ENCODE measurements at regions not wholly inside any gene's neighbourhood (a gene's known extent, or its start where the extent isn't known, plus 50 kb on each side); places are given as distances from the start of the nearest gene placed in this dataset.

GRCh38 chr1:81192647-81193642, 607.8 kb upstream of the ADGRL2 start:
- WGBS, 2 donors = 78 to 80% methylated on average over 7 of the region's 7 CpGs
- no peaks in the 10 kb centered on the region for H3K4me1 ChIP-seq
- H3K9me3 ChIP-seq = no peaks in the 10 kb centered on the region
- H3K27ac ChIP-seq = no peak overlapping the region
- no peak for DNase-seq
- no peaks in the 10 kb centered on the region for H3K27me3 ChIP-seq
- intact Hi-C loops (cut with DNase I; ENCODE audit: low total_unique reads) = no loop called here
- no peak for TF ChIP-seq CTCF (IDR thresholded peaks at IDR 0.05)
- TF ChIP-seq POLR2A (IDR thresholded peaks at IDR 0.05) = no peak
- H3K4me3 ChIP-seq = no peak overlapping the region
- no peaks in the 10 kb centered on the region for H3K36me3 ChIP-seq (ENCODE audit: low read depth, missing control alignments)

- Histone ChIP-seq H3K4me1 (no peaks in the 10 kb centered on the region), H3K4me3 (no peak overlapping the region), H3K27me3 (no peaks in the 10 kb centered on the region), H3K36me3 (ENCODE audit: low read depth, missing control alignments) (no peaks in the 10 kb centered on the region), H3K27ac (no peak overlapping the region), H3K9me3 (no peaks in the 10 kb centered on the region)
- 85 to 91% methylated on average over 3 of the region's 3 CpGs for WGBS, 2 donors
- no peak for DNase-seq
- intact Hi-C loops (cut with DNase I; ENCODE audit: low total_unique reads) = no loop called here
- TF ChIP-seq POLR2A (IDR thresholded peaks at IDR 0.05) = no peak
- no peak for TF ChIP-seq CTCF (IDR thresholded peaks at IDR 0.05)
Observed at GRCh38 chr1:81190003-81190402, 610.7 kb upstream of the ADGRL2 start.

- no peak overlapping the region for H3K4me3 ChIP-seq
- intact Hi-C loops (cut with DNase I; ENCODE audit: low total_unique reads) = no loop called here
- TF ChIP-seq CTCF (IDR thresholded peaks at IDR 0.05) (no peak), POLR2A (IDR thresholded peaks at IDR 0.05) (no peak)
- no peak overlapping the region for H3K27ac ChIP-seq
- no peak for DNase-seq
- H3K36me3 ChIP-seq (ENCODE audit: low read depth, missing control alignments) = no peaks in the 10 kb centered on the region
- no peaks in the 10 kb centered on the region for H3K9me3 ChIP-seq
- H3K27me3 ChIP-seq = no peaks in the 10 kb centered on the region
- no peaks in the 10 kb centered on the region for H3K4me1 ChIP-seq
- 93 to 100% methylated on average over 1 of the region's 1 CpG for WGBS, 2 donors
Observed at GRCh38 chr1:81187635-81188034, 613.1 kb upstream of the ADGRL2 start.

- no peak for TF ChIP-seq CTCF (IDR thresholded peaks at IDR 0.05)
- WGBS, 2 donors = 74 to 88% methylated on average over 2 of the region's 2 CpGs
- no peaks in the 10 kb centered on the region for H3K27me3 ChIP-seq
- no peak overlapping the region for H3K27ac ChIP-seq
- no peaks in the 10 kb centered on the region for H3K36me3 ChIP-seq (ENCODE audit: low read depth, missing control alignments)
- intact Hi-C loops (cut with DNase I; ENCODE audit: low total_unique reads) = no loop called here
- no peaks in the 10 kb centered on the region for H3K4me1 ChIP-seq
- no peak for DNase-seq
- H3K4me3 ChIP-seq = no peak overlapping the region
- H3K9me3 ChIP-seq = no peaks in the 10 kb centered on the region
Observed at GRCh38 chr1:81186261-81186660, 614.5 kb upstream of the ADGRL2 start.

GRCh38 chr1:81183553-81183952, 617.2 kb upstream of the ADGRL2 start:
- Histone ChIP-seq H3K4me3 (no peak overlapping the region), H3K4me1 (no peaks in the 10 kb centered on the region), H3K27ac (no peak overlapping the region), H3K36me3 (ENCODE audit: low read depth, missing control alignments) (no peaks in the 10 kb centered on the region), H3K27me3 (no peaks in the 10 kb centered on the region), H3K9me3 (no peaks in the 10 kb centered on the region)
- no peak for TF ChIP-seq POLR2A (IDR thresholded peaks at IDR 0.05)
- TF ChIP-seq CTCF (IDR thresholded peaks at IDR 0.05) = no peak
- intact Hi-C loops (cut with DNase I; ENCODE audit: low total_unique reads) = no loop called here
- no peak for DNase-seq
- WGBS, 2 donors = 74 to 87% methylated on average over 1 of the region's 1 CpG
